Stimulated activated CD8-positive, alpha-beta memory T cell treated with anti-CD3 and anti-CD28 coated beads, Interleukin-7, amount 100 ng/mL, for 4 hours (primary cell): ENCODE measurements at regions not wholly inside any gene's neighbourhood (a gene's known extent, or its start where the extent isn't known, plus 50 kb on each side); places are given as distances from the start of the nearest gene placed in this dataset.

ENCODE experiments used
- DNase-seq, 2 donors: peaks; one replicate each; pipeline ENCODE4 v3.0.0-alpha.2; 2020; ENCODE audit warnings: low read depth in 2 of 2

GRCh38 chr5:107325866-107326265, 344.9 kb downstream of the EFNA5 start:
- DNase-seq = no peak

DNA sequence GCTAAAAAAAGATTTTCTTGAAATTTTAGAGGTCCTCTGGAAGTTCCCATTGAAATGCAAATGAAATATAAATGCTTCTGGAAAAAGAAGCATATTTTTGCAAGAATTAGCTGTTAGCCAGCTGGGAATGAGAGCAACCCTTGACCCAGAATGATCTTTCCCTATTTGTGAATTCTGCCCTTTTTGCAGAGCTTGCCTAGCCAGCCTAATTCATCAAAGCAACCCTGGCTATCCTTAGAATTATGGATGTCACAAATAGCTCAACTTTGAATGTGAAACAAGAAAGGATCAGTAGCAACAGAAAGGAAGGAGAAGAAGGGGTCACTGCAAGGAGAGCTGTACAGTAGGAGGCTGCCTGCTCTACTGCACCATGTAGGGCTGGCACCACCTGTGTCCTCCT, 345.9 kb downstream of the EFNA5 start:
- DNase-seq = no peak

GRCh38 chr5:107324071-107324470, 346.7 kb downstream of the EFNA5 start:
- no peak for DNase-seq

- no peak for DNase-seq
These were observed 347.2 kb downstream of the EFNA5 start for GRCh38 chr5:107323536-107323935.

DNA sequence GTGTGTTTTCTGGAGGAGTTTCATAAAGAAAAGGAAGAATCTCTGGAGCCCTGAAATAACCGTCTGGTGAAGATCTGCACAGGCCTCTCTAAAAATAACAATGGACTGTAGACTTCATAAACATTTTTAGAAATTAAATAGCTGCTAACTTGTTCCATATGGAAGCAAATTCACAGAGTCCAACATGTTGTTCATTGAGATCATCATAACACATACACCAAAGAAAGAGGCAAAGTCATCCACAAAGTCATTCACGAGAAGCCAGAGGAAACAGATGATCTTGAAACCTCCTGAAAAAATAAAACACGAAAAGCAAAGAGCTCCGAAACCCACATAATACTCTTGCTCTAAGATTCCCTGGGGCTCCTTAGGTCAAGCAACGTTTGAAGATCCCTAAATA, 347.8 kb downstream of the EFNA5 start:
- DNase-seq = no peak

GRCh38 chr5:107321906-107322305, 348.8 kb downstream of the EFNA5 start:
- no peak for DNase-seq

GRCh38 chr5:107320846-107321245, 349.9 kb downstream of the EFNA5 start:
- no peak for DNase-seq

- no peak for DNase-seq
These were observed 350.4 kb downstream of the EFNA5 start for GRCh38 chr5:107320376-107320775.

- DNase-seq = no peak
These were observed 350.8 kb downstream of the EFNA5 start for GRCh38 chr5:107319901-107320300.

- DNase-seq = no peak
These were observed 356.4 kb downstream of the EFNA5 start for GRCh38 chr5:107314330-107314729.

GRCh38 chr5:107313921-107314320, 356.8 kb downstream of the EFNA5 start:
- DNase-seq = no peak

GRCh38 chr5:107313098-107313497, 357.6 kb downstream of the EFNA5 start:
- DNase-seq = no peak

GRCh38 chr5:107310181-107310580, 360.6 kb downstream of the EFNA5 start:
- DNase-seq = no peak

GRCh38 chr5:107306594-107306993, 364.1 kb downstream of the EFNA5 start:
- DNase-seq = no peak

GRCh38 chr5:107306002-107306401, 364.7 kb downstream of the EFNA5 start:
- DNase-seq = no peak

DNA sequence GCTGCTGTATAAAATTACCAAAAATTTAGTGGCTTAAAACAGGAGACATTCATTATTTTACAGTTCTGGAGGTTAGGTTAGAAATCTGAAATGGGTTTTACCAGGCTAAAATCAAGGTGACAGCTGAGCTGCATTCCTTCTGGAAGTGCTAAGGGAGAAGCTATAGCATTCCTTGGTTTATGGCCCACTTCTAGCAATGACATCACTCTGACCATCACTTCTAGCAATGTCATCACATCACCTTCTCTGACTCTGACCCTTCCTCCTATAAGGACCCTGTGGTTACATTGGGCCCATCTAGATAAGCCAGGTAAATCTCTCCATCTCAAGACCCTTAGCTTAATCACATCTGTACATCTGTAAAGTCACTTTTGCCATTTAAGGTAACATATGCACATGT, 366.1 kb downstream of the EFNA5 start:
- DNase-seq = no peak

GRCh38 chr5:107303171-107303968, 367.4 kb downstream of the EFNA5 start:
- DNase-seq = no peak

- DNase-seq = no peak
These were observed 368.3 kb downstream of the EFNA5 start for GRCh38 chr5:107302441-107302840.

DNA sequence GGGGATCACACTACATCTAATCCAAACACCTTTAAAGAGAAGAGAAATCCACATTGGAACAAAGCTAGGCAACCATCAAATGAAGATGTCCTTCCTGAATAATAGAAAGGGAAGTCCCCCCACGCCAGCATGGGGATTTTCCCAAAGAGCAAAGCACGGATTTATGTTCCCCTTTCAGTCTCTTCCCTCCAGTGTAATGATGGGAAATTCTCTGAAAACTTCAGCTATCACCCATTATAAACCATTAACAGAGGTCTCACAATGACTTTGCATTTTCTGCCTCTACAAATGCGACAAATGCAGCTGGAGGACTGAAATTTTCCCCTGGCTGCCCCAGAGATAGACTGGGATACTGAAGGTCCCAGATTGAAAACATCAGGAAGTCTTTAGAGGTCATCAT, 368.7 kb downstream of the EFNA5 start:
- no peak for DNase-seq

DNA sequence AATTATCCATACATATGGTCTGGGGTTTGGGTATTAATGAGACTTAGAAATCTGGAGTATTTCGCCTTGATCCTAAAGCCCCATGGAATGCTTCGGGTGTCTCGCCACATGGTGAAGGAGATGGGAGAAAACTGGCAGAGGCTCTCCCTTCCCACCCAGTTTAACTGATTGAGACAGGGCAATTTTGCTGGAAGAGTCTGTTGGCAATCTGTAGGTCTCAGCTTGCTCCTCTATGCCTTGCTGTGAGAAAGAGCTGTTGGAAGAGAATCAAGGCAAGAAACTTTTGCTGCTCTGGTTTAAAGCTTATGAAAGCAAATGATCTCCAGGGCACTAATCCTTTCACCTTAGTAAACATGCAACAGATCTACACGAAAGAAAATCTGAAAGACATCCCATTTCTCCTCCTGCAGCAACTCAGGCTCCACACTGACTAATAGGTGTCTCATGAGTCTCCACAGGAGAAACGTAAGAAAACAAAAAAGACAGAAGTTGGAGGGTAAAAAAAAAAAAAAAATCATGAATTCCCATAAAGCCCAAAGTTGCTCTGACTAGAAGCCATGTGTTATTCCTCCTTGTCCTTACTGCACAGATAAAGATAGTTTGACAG, 369.9 kb downstream of the EFNA5 start:
- DNase-seq = no peak

- no peak for DNase-seq
These were observed 374.2 kb downstream of the EFNA5 start for GRCh38 chr5:107296572-107296971.

DNA sequence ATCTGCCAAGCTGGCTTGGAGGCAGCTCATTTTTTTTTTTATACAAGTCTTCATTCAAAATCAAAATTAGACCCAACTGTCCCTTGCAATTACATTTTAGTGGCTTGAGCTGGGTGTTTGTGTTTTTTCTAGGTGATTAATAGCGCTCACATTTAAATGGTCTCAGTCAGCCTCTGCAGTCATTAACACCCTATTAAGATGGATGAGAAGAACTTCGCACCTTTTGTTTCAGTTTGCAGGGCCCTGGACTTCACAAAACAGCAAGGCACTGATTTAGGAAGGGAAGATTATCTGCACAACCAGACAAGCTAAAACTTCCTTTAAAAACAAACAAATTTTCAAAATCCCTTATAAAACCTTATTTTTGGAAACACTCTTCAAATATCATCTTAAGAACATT, 374.8 kb downstream of the EFNA5 start:
- no peak for DNase-seq

GRCh38 chr5:107294669-107295068, 376.1 kb downstream of the EFNA5 start:
- no peak for DNase-seq

- no peak for DNase-seq
These were observed 376.6 kb downstream of the EFNA5 start for GRCh38 chr5:107294211-107294550.
